ENCODE measurements at regions not wholly inside any gene's neighbourhood (a gene's known extent, or its start where the extent isn't known, plus 50 kb on each side); places are given as distances from the start of the nearest gene placed in this dataset.

DNA sequence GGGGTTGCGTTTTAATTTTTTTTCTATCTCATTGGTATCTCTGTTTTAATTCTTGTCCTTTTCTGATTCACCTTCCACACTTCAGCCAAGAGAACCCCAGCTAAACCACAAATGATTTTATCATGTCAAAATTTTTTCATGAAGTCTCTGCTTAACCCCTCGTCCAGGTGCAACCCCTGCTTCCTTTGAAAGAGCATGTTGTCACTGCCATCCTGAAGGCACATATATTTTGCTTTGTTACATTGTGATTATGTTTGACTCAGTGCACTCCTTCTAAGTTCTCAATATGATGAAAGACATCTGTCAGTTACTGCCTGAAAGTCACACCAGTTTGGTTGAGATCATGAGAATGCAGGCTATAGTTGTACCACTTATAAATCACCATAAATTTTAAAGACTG, 99.9 kb upstream of the FMR1 start:
- Histone ChIP-seq H3K36me3 (ENCODE audit: insufficient read depth, low read length) (no peaks in the 10 kb centered on the region), H3K27me3 (ENCODE audit: insufficient read depth, low read length, poor library complexity, severe bottlenecking) (no peaks in the 10 kb centered on the region), H3K9me3 (ENCODE audit: low read length) (no peaks in the 10 kb centered on the region), H3K27ac (ENCODE audit: low read depth, low read length) (no peak overlapping the region), H3K4me3 (ENCODE audit: low read length) (no peak overlapping the region), H3K4me1 (ENCODE audit: insufficient read depth, low read length) (no peaks in the 10 kb centered on the region)
- DNase-seq, result no peak
- Mint-ChIP-seq H3K27ac (no peak overlapping the region), H3K9me3 (no peaks in the 10 kb centered on the region), H3K4me3 (no peak overlapping the region), H3K36me3 (no peaks in the 10 kb centered on the region), H3K27me3 (peaks cover 7 to 10% of the 10 kb centered on the region in 2 donors), H3K4me1 (no peaks in the 10 kb centered on the region)
- ChIA-PET CTCF (no interaction called here), POLR2A (no interaction called here)

DNA sequence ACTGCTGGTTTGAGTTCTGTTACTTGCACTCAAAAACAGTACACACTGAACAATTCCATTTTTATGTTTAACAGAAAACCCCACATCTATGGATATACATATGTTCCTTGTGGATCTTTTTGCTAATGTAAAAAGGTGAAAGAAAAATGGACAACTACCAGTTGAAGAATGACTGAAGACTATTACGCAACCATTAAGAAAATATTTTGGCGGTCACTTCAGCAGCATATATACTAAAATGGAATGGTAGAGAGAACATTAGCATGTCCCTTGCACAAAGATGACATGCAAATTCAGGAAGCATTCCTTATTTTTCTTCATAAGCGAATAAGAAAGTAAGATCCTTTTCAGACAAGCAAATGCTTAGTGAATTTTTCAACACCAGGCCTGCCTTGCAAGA, 84.6 kb upstream of the FMR1 start:
- H3K4me3 Mint-ChIP-seq, result no peak overlapping the region
- ChIA-PET POLR2A (no interaction called here), CTCF (no interaction called here)
- H3K27me3 Mint-ChIP-seq, result peaks cover 1 to 3% of the 10 kb centered on the region in 2 donors
- Histone ChIP-seq H3K4me1 (ENCODE audit: insufficient read depth, low read length) (no peaks in the 10 kb centered on the region), H3K36me3 (ENCODE audit: insufficient read depth, low read length) (no peaks in the 10 kb centered on the region), H3K9me3 (ENCODE audit: low read length) (no peaks in the 10 kb centered on the region), H3K27ac (ENCODE audit: low read depth, low read length) (no peak overlapping the region), H3K27me3 (ENCODE audit: insufficient read depth, low read length, poor library complexity, severe bottlenecking) (no peaks in the 10 kb centered on the region), H3K4me3 (ENCODE audit: low read length) (no peak overlapping the region)
- no peaks in the 10 kb centered on the region for H3K36me3 Mint-ChIP-seq
- peaks cover 0 to 13% (median 9%) of the 10 kb centered on the region in 5 donors for H3K9me3 Mint-ChIP-seq
- DNase-seq, result no peak
- H3K27ac Mint-ChIP-seq, result no peak overlapping the region
- no peaks in the 10 kb centered on the region for H3K4me1 Mint-ChIP-seq

DNA sequence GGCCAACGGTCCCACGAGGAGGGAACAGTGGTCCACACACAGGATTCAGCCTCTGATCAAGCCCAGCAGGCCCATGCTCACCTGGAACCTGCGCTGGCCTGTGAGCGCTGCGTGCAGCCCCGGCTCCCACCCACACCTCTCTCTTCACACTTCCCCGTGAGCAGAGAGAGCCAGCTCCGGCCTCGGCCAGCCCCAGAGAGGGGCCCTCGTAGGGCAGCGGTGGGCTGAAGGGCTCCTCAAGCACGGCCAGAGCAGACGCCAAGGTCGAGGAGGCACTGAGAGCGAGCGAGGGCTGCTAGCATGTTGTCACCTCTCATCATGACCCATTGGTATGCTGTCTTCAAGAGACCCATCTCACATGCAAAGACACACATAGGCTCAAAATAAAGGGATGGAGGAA, 83.0 kb upstream of the FMR1 start:
- POLR2A ChIA-PET, result no interaction called here
- H3K27ac ChIP-seq (ENCODE audit: low read depth, low read length), result no peak overlapping the region
- no peak overlapping the region for H3K4me3 ChIP-seq (ENCODE audit: low read length)

DNA sequence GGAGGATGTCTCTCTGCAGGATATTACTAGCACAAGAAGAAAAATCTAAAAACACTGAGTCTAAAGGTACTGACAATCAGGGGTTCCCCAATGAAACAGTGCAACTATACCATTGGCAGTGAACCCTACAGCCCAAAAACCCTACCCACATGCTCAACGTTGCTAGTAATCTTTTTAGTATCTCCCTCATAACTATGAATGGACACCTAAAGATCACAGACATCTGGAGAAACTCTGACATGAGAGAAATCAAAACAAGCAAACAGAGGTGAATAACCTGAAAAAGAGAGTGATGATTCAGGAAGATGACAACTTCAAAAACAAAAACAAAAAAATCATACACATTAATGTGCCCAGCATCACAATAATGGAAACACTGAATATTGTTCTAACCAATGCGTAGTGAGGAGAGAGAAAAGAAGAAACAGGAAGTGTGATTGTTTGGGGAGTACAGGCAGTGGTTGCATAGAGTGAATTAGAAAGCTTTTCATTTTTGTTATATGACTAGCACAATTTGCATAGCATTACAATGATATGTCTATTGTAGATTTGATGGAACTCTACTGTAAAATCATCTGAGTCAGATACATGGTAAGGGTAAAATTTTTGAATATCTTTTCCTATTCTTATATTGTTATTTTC, 78.9 kb upstream of the FMR1 start:
- Mint-ChIP-seq H3K27ac (no peak overlapping the region), H3K27me3 (peaks cover 7 to 8% of the 10 kb centered on the region in 2 donors), H3K36me3 (no peaks in the 10 kb centered on the region), H3K4me1 (peaks cover 0 to 3% (median 0%) of the 10 kb centered on the region in 3 donors), H3K4me3 (no peak overlapping the region), H3K9me3 (peaks cover 0 to 7% (median 6%) of the 10 kb centered on the region in 5 donors)
- no peaks in the 10 kb centered on the region for H3K4me1 ChIP-seq (ENCODE audit: insufficient read depth, low read length)
- H3K9me3 ChIP-seq (ENCODE audit: low read length), result no peaks in the 10 kb centered on the region
- no peaks in the 10 kb centered on the region for H3K27me3 ChIP-seq (ENCODE audit: insufficient read depth, low read length, poor library complexity, severe bottlenecking)
- no peak overlapping the region for H3K27ac ChIP-seq (ENCODE audit: low read depth, low read length)
- CTCF ChIA-PET, result no interaction called here
- DNase-seq, result no peak
- H3K4me3 ChIP-seq (ENCODE audit: low read length), result no peak overlapping the region
- POLR2A ChIA-PET, result no interaction called here
- no peaks in the 10 kb centered on the region for H3K36me3 ChIP-seq (ENCODE audit: insufficient read depth, low read length)

More for the DNA sequence above, 83.0 kb upstream of the FMR1 start:
- H3K27me3 Mint-ChIP-seq, result peaks cover 0 to 3% of the 10 kb centered on the region in 2 donors
- no peaks in the 10 kb centered on the region for H3K36me3 Mint-ChIP-seq
- H3K9me3 ChIP-seq (ENCODE audit: low read length), result no peaks in the 10 kb centered on the region
- H3K27ac Mint-ChIP-seq, result no peak overlapping the region
- H3K4me1 ChIP-seq (ENCODE audit: insufficient read depth, low read length), result no peaks in the 10 kb centered on the region
- H3K9me3 Mint-ChIP-seq, result peaks cover 0 to 11% (median 7%) of the 10 kb centered on the region in 5 donors
- H3K4me3 Mint-ChIP-seq, result no peak overlapping the region
- H3K36me3 ChIP-seq (ENCODE audit: insufficient read depth, low read length), result no peaks in the 10 kb centered on the region
- DNase-seq, result no peak
- H3K4me1 Mint-ChIP-seq, result peaks cover 0 to 3% (median 0%) of the 10 kb centered on the region in 3 donors
- H3K27me3 ChIP-seq (ENCODE audit: insufficient read depth, low read length, poor library complexity, severe bottlenecking), result no peaks in the 10 kb centered on the region
- CTCF ChIA-PET, result no interaction called here

DNA sequence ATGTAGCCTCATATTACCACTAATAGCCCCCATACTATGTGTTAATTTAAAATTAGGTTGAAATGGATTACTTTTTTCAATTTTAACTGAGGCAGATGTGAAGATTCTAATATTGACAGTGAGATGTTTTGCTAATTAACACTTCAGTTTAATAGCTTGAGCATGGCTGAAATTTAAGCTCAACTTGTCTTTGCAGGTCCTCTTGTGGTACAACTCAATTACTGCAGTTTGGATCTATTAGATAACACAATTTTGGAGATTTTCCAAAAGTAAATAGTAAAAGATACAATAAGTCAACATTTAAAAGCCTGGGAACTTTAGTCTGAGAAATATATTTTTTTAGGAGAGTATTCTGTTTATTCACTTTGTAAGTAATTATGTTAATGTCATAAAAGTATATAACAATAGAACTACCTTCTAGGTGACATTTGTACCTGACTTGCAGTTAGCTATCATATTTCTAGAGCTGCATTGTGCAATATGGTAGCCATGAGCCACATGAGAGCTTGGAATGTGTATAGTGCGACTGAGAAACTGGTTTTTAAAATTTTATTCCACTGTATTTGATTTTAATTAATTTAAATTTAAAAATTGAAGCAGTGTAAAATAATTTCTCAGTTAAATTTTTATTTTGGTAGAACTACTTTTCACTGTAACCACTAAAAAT, 73.1 kb upstream of the FMR1 start:
- Histone ChIP-seq H3K27me3 (ENCODE audit: insufficient read depth, low read length, poor library complexity, severe bottlenecking) (no peaks in the 10 kb centered on the region), H3K4me3 (ENCODE audit: low read length) (no peak overlapping the region), H3K36me3 (ENCODE audit: insufficient read depth, low read length) (no peaks in the 10 kb centered on the region), H3K4me1 (ENCODE audit: insufficient read depth, low read length) (no peaks in the 10 kb centered on the region), H3K27ac (ENCODE audit: low read depth, low read length) (no peak overlapping the region), H3K9me3 (ENCODE audit: low read length) (no peaks in the 10 kb centered on the region)
- Mint-ChIP-seq H3K36me3 (no peaks in the 10 kb centered on the region), H3K27me3 (peaks cover 7 to 8% of the 10 kb centered on the region in 2 donors), H3K9me3 (no peaks in the 10 kb centered on the region), H3K4me3 (no peak overlapping the region), H3K27ac (no peak overlapping the region), H3K4me1 (no peaks in the 10 kb centered on the region)
- CTCF ChIA-PET, result no interaction called here
- DNase-seq, result no peak
- POLR2A ChIA-PET, result no interaction called here

DNA sequence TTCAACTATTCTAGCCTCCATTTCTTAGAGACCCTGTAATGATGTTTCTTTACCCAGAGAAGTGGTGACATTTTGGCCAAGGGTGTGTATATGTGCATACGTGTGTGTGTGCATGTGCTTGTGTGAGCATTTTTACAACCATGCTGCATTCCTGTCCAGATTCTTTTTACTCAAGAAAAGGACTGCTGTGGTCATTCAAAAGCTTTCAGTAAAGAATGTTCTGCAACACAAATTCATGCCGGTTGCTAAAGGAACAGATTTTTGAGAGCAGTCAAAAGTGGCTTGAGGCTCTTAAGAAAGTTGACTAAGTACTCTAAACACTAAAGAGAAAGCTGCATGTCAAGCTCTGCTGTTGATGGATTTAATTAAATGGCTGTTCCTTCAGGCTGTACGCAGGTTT, 65.0 kb upstream of the FMR1 start:
- ChIA-PET CTCF (no interaction called here), POLR2A (no interaction called here)
- Histone ChIP-seq H3K9me3 (ENCODE audit: low read length) (no peaks in the 10 kb centered on the region), H3K27me3 (ENCODE audit: insufficient read depth, low read length, poor library complexity, severe bottlenecking) (no peaks in the 10 kb centered on the region), H3K36me3 (ENCODE audit: insufficient read depth, low read length) (no peaks in the 10 kb centered on the region), H3K4me1 (ENCODE audit: insufficient read depth, low read length) (no peaks in the 10 kb centered on the region), H3K4me3 (ENCODE audit: low read length) (no peak overlapping the region), H3K27ac (ENCODE audit: low read depth, low read length) (no peak overlapping the region)
- Mint-ChIP-seq H3K4me1 (no peaks in the 10 kb centered on the region), H3K9me3 (peaks cover 0 to 11% (median 0%) of the 10 kb centered on the region in 5 donors), H3K27me3 (no peaks in the 10 kb centered on the region), H3K36me3 (no peaks in the 10 kb centered on the region), H3K4me3 (no peak overlapping the region), H3K27ac (no peak overlapping the region)
- DNase-seq, result no peak

DNA sequence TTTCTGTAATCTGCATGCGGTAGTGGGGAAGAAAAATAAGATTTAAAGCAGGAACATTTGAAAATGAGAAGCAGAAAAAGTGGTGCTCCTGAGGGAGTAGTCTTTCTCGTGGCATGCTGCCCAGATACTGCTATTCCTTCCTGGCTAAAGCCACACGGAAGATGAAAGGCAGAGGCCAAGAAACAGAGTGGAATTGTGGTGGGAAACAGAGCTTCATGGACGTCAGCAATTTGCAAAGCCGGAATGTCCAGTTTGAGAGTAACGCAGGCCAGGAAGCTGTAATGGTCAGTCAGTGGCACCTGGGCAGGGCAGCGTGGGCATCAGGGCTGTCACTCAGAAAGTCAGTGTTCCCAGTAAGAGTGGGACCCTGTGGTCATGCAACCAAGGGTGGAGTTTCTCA, 63.7 kb upstream of the FMR1 start:
- no peaks in the 10 kb centered on the region for H3K36me3 Mint-ChIP-seq
- CTCF ChIA-PET, result no interaction called here
- POLR2A ChIA-PET, result no interaction called here
- no peaks in the 10 kb centered on the region for H3K9me3 ChIP-seq (ENCODE audit: low read length)
- peaks cover 0 to 11% (median 0%) of the 10 kb centered on the region in 5 donors for H3K9me3 Mint-ChIP-seq
- no peaks in the 10 kb centered on the region for H3K4me1 Mint-ChIP-seq
- H3K27me3 Mint-ChIP-seq, result no peaks in the 10 kb centered on the region
- DNase-seq, result no peak
- H3K4me1 ChIP-seq (ENCODE audit: insufficient read depth, low read length), result no peaks in the 10 kb centered on the region
- no peak overlapping the region for H3K27ac Mint-ChIP-seq
- H3K4me3 Mint-ChIP-seq, result no peak overlapping the region
- no peak overlapping the region for H3K4me3 ChIP-seq (ENCODE audit: low read length)
- no peaks in the 10 kb centered on the region for H3K36me3 ChIP-seq (ENCODE audit: insufficient read depth, low read length)
- H3K27me3 ChIP-seq (ENCODE audit: insufficient read depth, low read length, poor library complexity, severe bottlenecking), result no peaks in the 10 kb centered on the region
- no peak overlapping the region for H3K27ac ChIP-seq (ENCODE audit: low read depth, low read length)

DNA sequence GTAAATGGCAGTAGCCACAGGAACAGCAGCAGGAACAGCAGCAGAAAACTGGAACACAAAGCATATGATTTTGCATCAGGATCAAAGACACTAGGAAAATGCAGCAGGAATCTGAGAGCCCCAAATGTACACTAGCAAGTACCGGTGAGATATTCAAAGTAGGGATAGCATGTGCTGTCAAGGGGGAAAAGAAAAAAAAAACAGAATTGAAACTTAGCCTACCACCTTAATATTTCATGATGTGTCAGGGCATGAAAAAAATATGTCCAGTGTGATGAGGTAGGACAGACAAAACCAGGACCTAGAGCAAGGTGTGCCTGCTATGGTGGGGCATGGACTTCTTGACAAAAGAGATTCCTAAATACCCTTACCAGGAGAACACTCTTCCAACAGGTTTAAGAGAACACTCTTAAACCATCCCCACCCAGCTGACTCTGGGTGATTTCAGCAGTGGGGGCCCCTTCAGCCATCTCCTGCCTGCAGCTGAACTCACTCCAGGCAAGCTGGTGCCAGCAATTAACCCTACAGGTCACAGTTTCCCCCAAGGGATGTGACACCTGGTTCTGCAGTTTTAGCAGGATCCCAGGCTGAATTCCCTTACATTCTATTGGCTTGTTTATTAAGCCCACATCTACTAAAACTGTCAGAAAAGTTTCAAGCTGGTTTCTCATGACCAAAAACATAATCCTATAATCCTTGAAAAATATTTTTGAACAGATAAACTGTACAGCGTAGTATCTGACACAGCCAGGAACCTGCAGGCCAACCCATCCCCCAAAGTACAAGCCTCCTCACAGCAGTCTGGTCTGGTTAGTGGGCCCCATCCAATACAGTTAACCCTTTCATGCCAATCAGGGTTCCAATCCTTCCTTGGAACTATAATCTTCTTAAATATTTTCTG, 62.9 kb upstream of the FMR1 start:
- POLR2A ChIA-PET, result no interaction called here
- H3K4me1 ChIP-seq (ENCODE audit: insufficient read depth, low read length), result no peaks in the 10 kb centered on the region
- no peaks in the 10 kb centered on the region for H3K27me3 Mint-ChIP-seq
- H3K36me3 ChIP-seq (ENCODE audit: insufficient read depth, low read length), result no peaks in the 10 kb centered on the region
- no peaks in the 10 kb centered on the region for H3K36me3 Mint-ChIP-seq
- H3K9me3 Mint-ChIP-seq, result peaks cover 0 to 9% (median 0%) of the 10 kb centered on the region in 5 donors
- H3K4me3 Mint-ChIP-seq, result no peak overlapping the region
- no peak overlapping the region for H3K27ac ChIP-seq (ENCODE audit: low read depth, low read length)
- DNase-seq, result no peak
- no peak overlapping the region for H3K4me3 ChIP-seq (ENCODE audit: low read length)
- H3K27ac Mint-ChIP-seq, result no peak overlapping the region
- H3K4me1 Mint-ChIP-seq, result no peaks in the 10 kb centered on the region
- H3K9me3 ChIP-seq (ENCODE audit: low read length), result no peaks in the 10 kb centered on the region
- CTCF ChIA-PET, result no interaction called here
- no peaks in the 10 kb centered on the region for H3K27me3 ChIP-seq (ENCODE audit: insufficient read depth, low read length, poor library complexity, severe bottlenecking)

All from CD8-positive, alpha-beta memory T cell (primary cell).